HCT116 (cell line): ENCODE measurements at regions not wholly inside any gene's neighbourhood (a gene's known extent, or its start where the extent isn't known, plus 50 kb on each side); places are given as distances from the start of the nearest gene placed in this dataset.

ENCODE experiments used
- ATAC-seq: fragments of 200-7000 bp; cut with Tn5 transposase; 2 replicates; pipeline ENCODE4 v1.9.1; 2020; ENCODE audit warnings: mild to moderate bottlenecking, moderate library complexity
- BruUV-seq: library from RNA; stranded (reverse); fragments of 400-500 nt; replicated peaks from 2 replicates; lab custom pipeline; 2021; lab: Mats Ljungman, UMichigan
- CTCF ChIA-PET: fragments of 300-600 bp; sonication (Branson Sonifier 250); formaldehyde crosslinking; loops from one replicate; lab custom pipeline; 2021; ENCODE audit warnings: antibody characterized with exemption; lab: Charles Lee
- POLR2A ChIA-PET: fragments of 300-600, 350-600 bp; sonication (Branson Sonifier 250); formaldehyde crosslinking; loops from one replicate; lab custom pipeline; 2021; ENCODE audit warnings: antibody characterized with exemption; lab: Charles Lee
- RAD21 ChIA-PET, 2 experiments: fragments of 300-600 bp; sonication (Branson Sonifier 250); formaldehyde crosslinking; loops; one replicate each; lab custom pipeline; 2023; ENCODE audit warnings: low total read pairs in 2 of 2; ENCODE audit not compliant: uncharacterized antibody in 2 of 2, unreplicated experiment in 2 of 2, low non-redundant PET in 1 of 2; lab: Charles Lee
- DNase-seq: peaks from one replicate; pipeline ENCODE4 v3.0.0-alpha.2; 2010; ENCODE audit warnings: low read depth, low spot score
- H2AFZ ChIP-seq: fragments of 200-600 bp; shearing (Covaris generic), sonication (generic); 2 replicates; pipeline ENCODE4 v1.6.1; 2017; ENCODE audit warnings: low read depth, mixed run types, mixed read lengths, antibody characterized with exemption, low read length; ENCODE audit not compliant: poor library complexity, severe bottlenecking
- H3K27ac ChIP-seq: 2 replicates; pipeline ENCODE4 v1.5.1; 2012; ENCODE audit warnings: low read depth, low read length
- H3K27me3 ChIP-seq: fragments of 200-600 bp; sonication (generic); 2 replicates; pipeline ENCODE4 v1.6.1; 2016; ENCODE audit warnings: mixed run types, low read length, mixed read lengths; ENCODE audit not compliant: insufficient read depth
- H3K36me3 ChIP-seq, 2 experiments: fragments of 200-500 bp in 1 of 2; fragments of 200-600 bp in 1 of 2; sonication (Bioruptor generic) in 1 of 2; sonication (generic) in 1 of 2; 2 replicates each; pipeline versions ENCODE4 v1.5.1 to v1.6.1; 2014 to 2016; ENCODE audit warnings: low read length in 2 of 2, inconsistent platforms in 1 of 2, mixed read lengths in 1 of 2, mixed run types in 1 of 2; ENCODE audit not compliant: insufficient read depth in 2 of 2, control insufficient read depth in 1 of 2
- H3K4me1 ChIP-seq, 2 experiments: fragments of 200-600 bp in 1 of 2; sonication (generic) in 1 of 2; 2 replicates each; pipeline versions ENCODE4 v1.5.1 to v1.6.1; 2012 to 2017; ENCODE audit warnings: low read length in 2 of 2, inconsistent platforms in 1 of 2, mild to moderate bottlenecking in 1 of 2, mixed read lengths in 1 of 2, mixed run types in 1 of 2, moderate library complexity in 1 of 2; ENCODE audit not compliant: insufficient read depth in 2 of 2, control insufficient read depth in 1 of 2
- H3K4me2 ChIP-seq: fragments of 200-600 bp; sonication (generic); 2 replicates; pipeline ENCODE4 v1.6.1; 2017; ENCODE audit warnings: mixed run types, low read length, mixed read lengths
- H3K4me3 ChIP-seq, 2 experiments: fragments of 200-600 bp in 1 of 2; sonication (generic) in 1 of 2; replicated peaks in 1 of 2; 2 replicates each; pipeline ENCODE4 v1.5.1; 2011 to 2016; ENCODE audit warnings: low read length in 2 of 2, control low read depth in 1 of 2, low read depth in 1 of 2, mild to moderate bottlenecking in 1 of 2, mixed read lengths in 1 of 2, mixed run types in 1 of 2
- H3K79me2 ChIP-seq: fragments of 200-600 bp; sonication (generic); 2 replicates; pipeline ENCODE4 v1.6.1; 2017; ENCODE audit warnings: mild to moderate bottlenecking, mixed run types, low read length, moderate library complexity, mixed read lengths; ENCODE audit not compliant: insufficient read depth
- H3K9ac ChIP-seq: fragments of 200-600 bp; sonication (generic); 2 replicates; pipeline ENCODE4 v1.6.1; 2016; ENCODE audit warnings: low read length, mixed read lengths
- H3K9me2 ChIP-seq: fragments of 200-600 bp; sonication (generic), shearing (Covaris generic); 2 replicates; pipeline ENCODE4 v1.6.1; 2017; ENCODE audit warnings: mixed run types, mild to moderate bottlenecking, moderate library complexity; ENCODE audit not compliant: insufficient read depth
- H3K9me3 ChIP-seq, 2 experiments: fragments of 200-500 bp in 1 of 2; fragments of 200-600 bp in 1 of 2; sonication (Bioruptor generic) in 1 of 2; sonication (generic) in 1 of 2; 2 replicates each; pipeline ENCODE4 v1.6.1; 2014 to 2017; ENCODE audit warnings: low read length in 2 of 2, mixed read lengths in 2 of 2, inconsistent platforms in 1 of 2, low read depth in 1 of 2, mild to moderate bottlenecking in 1 of 2, mixed run types in 1 of 2, moderate library complexity in 1 of 2; ENCODE audit not compliant: control insufficient read depth in 1 of 2, insufficient read depth in 1 of 2
- H4K20me1 ChIP-seq: fragments of 200-600 bp; sonication (generic), shearing (Covaris generic); 2 replicates; pipeline ENCODE4 v1.6.1; 2017; ENCODE audit warnings: mixed run types, mild to moderate bottlenecking, moderate library complexity; ENCODE audit not compliant: insufficient read depth
- CBX3 ChIP-seq: IDR thresholded peaks from 2 replicates; pipeline ENCODE4 v1.6.1; 2012; ENCODE audit warnings: low read depth
- EGR1 ChIP-seq: IDR thresholded peaks from 2 replicates; pipeline ENCODE4 v1.6.1; 2012; ENCODE audit warnings: low read depth
- ELF1 ChIP-seq: IDR thresholded peaks from 2 replicates; pipeline ENCODE4 v1.6.1; 2012; ENCODE audit warnings: low read depth, borderline replicate concordance
- EZH2 ChIP-seq: fragments of 200-600 bp; sonication (generic); IDR thresholded peaks from 2 replicates; pipeline ENCODE4 v1.6.1; 2017; ENCODE audit warnings: antibody characterized with exemption, mixed run types
- FOSL1 ChIP-seq: IDR thresholded peaks from 2 replicates; pipeline ENCODE4 v1.6.1; 2012; ENCODE audit warnings: low read depth
- POLR2AphosphoS5 ChIP-seq: IDR thresholded peaks from 2 replicates; pipeline ENCODE4 v1.6.1; 2011; ENCODE audit warnings: mild to moderate bottlenecking, low read depth, low read length, moderate library complexity
- RAD21 ChIP-seq: IDR thresholded peaks from 2 replicates; pipeline ENCODE4 v1.6.1; 2012; ENCODE audit warnings: low read depth, mild to moderate bottlenecking
- SIN3A ChIP-seq: IDR thresholded peaks from 2 replicates; pipeline ENCODE4 v1.6.1; 2012; ENCODE audit warnings: low read depth
- SP1 ChIP-seq: IDR thresholded peaks from 2 replicates; pipeline ENCODE4 v1.6.1; 2012; ENCODE audit warnings: low read depth
- SRF ChIP-seq: IDR thresholded peaks from 2 replicates; pipeline ENCODE4 v1.6.1; 2012; ENCODE audit warnings: low read depth
- TCF7L2 ChIP-seq: IDR thresholded peaks from 2 replicates; pipeline ENCODE4 v1.7.0; 2011; ENCODE audit warnings: borderline replicate concordance, inconsistent platforms; ENCODE audit not compliant: insufficient read depth, insufficient read length; ENCODE audit errors: extremely low read depth
- ZNF274 ChIP-seq: fragments of 200-500 bp; sonication (Bioruptor generic); IDR thresholded peaks from 2 replicates; pipeline ENCODE4 v1.6.1; 2014; ENCODE audit warnings: mild to moderate bottlenecking, low read depth, low read length, inconsistent platforms
- intact Hi-C: fragments of 100-400 bp; cut with micrococcal nuclease; formaldehyde crosslinking; loops from 2 replicates; pipeline ENCODE4 v1.10.0; 2022
- TF ChIP-seq, protein P1 (sequence below), 3 experiments: fragments of 200-600 bp in 1 of 3; sonication (generic) in 1 of 3; IDR thresholded peaks in 2 of 3; conservative IDR thresholded peaks in 1 of 3; 2 replicates each; pipeline ENCODE4 v1.5.1; 2012 to 2017; ENCODE audit warnings: low read depth in 2 of 3, low read length in 2 of 3, antibody characterized with exemption in 1 of 3, borderline replicate concordance in 1 of 3, control low read depth in 1 of 3, mild to moderate bottlenecking in 1 of 3, mixed read lengths in 1 of 3, mixed run types in 1 of 3, moderate library complexity in 1 of 3; ENCODE audit not compliant: insufficient read depth in 1 of 3
- TF ChIP-seq, protein P2 (sequence below): IDR thresholded peaks from 2 replicates; pipeline ENCODE4 v1.6.1; 2012; ENCODE audit warnings: low read depth
- TF ChIP-seq, protein P3 (sequence below): IDR thresholded peaks from 2 replicates; pipeline ENCODE4 v1.6.1; 2011; ENCODE audit warnings: mild to moderate bottlenecking, low read length, moderate library complexity; ENCODE audit not compliant: insufficient replicate concordance; ENCODE audit errors: extremely low read depth

DNA sequence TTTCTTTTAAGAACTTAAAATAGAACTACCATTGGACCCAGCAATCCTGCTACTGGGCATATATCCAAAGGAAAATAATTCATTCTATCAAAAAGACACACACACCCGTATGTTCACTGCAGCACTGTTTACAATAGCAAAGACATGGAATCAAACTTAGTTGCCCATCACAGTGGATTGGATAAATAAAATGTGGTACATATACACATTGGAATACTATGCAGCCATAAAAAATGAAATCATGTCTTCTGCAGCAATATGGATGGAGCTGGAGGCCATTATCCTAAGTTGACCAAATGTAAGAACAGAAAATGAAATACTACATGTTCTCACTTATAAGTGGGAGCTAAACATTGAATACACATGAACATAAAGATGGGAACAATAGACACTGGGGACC, 585.3 kb upstream of the USP24 start:
- no TSS peak for BruUV-seq
- H2AFZ ChIP-seq = no peak overlapping the region
- RAD21 ChIA-PET = no interaction called here
- POLR2A ChIA-PET = no interaction called here
- ATAC-seq = no peak
- H3K4me2 ChIP-seq = no peak overlapping the region
- DNase-seq = no peak
- no peaks in the 10 kb centered on the region for H3K9me3 ChIP-seq
- CTCF ChIA-PET = no interaction called here
- intact Hi-C loops = no loop called here
- no peak overlapping the region for H3K4me3 ChIP-seq
- no peak overlapping the region for H3K27ac ChIP-seq
- no peak overlapping the region for H3K9ac ChIP-seq
- H3K36me3 ChIP-seq = no peaks in the 10 kb centered on the region
- no peaks in the 10 kb centered on the region for H3K79me2 ChIP-seq
- H3K4me1 ChIP-seq = no peaks in the 10 kb centered on the region
- H3K27me3 ChIP-seq = no peaks in the 10 kb centered on the region
- no peak for TF ChIP-seq RAD21
- TF ChIP-seq SP1 = no peak
- TF ChIP-seq EGR1 = no peak
- no peak for TF ChIP-seq FOSL1
- no peak for TF ChIP-seq ELF1
- TF ChIP-seq TCF7L2 = no peak
- no peak for TF ChIP-seq CBX3
- TF ChIP-seq ZNF274 = no peak
- no peak for TF ChIP-seq EZH2
- TF ChIP-seq, protein P1, sequence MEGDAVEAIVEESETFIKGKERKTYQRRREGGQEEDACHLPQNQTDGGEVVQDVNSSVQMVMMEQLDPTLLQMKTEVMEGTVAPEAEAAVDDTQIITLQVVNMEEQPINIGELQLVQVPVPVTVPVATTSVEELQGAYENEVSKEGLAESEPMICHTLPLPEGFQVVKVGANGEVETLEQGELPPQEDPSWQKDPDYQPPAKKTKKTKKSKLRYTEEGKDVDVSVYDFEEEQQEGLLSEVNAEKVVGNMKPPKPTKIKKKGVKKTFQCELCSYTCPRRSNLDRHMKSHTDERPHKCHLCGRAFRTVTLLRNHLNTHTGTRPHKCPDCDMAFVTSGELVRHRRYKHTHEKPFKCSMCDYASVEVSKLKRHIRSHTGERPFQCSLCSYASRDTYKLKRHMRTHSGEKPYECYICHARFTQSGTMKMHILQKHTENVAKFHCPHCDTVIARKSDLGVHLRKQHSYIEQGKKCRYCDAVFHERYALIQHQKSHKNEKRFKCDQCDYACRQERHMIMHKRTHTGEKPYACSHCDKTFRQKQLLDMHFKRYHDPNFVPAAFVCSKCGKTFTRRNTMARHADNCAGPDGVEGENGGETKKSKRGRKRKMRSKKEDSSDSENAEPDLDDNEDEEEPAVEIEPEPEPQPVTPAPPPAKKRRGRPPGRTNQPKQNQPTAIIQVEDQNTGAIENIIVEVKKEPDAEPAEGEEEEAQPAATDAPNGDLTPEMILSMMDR (IDR thresholded peaks at IDR 0.05 in 2 of 3, conservative IDR thresholded peaks at IDR 0.05 in 1 of 3; ENCODE audit: borderline replicate concordance in 1 of 3, insufficient read depth in 1 of 3, low read depth in 2 of 3, low read length in 2 of 3) = no peak
- TF ChIP-seq, protein P2, sequence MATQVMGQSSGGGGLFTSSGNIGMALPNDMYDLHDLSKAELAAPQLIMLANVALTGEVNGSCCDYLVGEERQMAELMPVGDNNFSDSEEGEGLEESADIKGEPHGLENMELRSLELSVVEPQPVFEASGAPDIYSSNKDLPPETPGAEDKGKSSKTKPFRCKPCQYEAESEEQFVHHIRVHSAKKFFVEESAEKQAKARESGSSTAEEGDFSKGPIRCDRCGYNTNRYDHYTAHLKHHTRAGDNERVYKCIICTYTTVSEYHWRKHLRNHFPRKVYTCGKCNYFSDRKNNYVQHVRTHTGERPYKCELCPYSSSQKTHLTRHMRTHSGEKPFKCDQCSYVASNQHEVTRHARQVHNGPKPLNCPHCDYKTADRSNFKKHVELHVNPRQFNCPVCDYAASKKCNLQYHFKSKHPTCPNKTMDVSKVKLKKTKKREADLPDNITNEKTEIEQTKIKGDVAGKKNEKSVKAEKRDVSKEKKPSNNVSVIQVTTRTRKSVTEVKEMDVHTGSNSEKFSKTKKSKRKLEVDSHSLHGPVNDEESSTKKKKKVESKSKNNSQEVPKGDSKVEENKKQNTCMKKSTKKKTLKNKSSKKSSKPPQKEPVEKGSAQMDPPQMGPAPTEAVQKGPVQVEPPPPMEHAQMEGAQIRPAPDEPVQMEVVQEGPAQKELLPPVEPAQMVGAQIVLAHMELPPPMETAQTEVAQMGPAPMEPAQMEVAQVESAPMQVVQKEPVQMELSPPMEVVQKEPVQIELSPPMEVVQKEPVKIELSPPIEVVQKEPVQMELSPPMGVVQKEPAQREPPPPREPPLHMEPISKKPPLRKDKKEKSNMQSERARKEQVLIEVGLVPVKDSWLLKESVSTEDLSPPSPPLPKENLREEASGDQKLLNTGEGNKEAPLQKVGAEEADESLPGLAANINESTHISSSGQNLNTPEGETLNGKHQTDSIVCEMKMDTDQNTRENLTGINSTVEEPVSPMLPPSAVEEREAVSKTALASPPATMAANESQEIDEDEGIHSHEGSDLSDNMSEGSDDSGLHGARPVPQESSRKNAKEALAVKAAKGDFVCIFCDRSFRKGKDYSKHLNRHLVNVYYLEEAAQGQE = no peak
- TF ChIP-seq, protein P3, sequence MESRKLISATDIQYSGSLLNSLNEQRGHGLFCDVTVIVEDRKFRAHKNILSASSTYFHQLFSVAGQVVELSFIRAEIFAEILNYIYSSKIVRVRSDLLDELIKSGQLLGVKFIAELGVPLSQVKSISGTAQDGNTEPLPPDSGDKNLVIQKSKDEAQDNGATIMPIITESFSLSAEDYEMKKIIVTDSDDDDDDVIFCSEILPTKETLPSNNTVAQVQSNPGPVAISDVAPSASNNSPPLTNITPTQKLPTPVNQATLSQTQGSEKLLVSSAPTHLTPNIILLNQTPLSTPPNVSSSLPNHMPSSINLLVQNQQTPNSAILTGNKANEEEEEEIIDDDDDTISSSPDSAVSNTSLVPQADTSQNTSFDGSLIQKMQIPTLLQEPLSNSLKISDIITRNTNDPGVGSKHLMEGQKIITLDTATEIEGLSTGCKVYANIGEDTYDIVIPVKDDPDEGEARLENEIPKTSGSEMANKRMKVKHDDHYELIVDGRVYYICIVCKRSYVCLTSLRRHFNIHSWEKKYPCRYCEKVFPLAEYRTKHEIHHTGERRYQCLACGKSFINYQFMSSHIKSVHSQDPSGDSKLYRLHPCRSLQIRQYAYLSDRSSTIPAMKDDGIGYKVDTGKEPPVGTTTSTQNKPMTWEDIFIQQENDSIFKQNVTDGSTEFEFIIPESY = no peak
- no peak for TF ChIP-seq SRF
- no peak for TF ChIP-seq POLR2AphosphoS5
- no peak for TF ChIP-seq SIN3A
- no peaks in the 10 kb centered on the region; the same call in 1 of the 2 replicates for H3K9me2 ChIP-seq
- no peaks in the 10 kb centered on the region for H4K20me1 ChIP-seq
